HG03442 (cell line): ENCODE measurements at regions not wholly inside any gene's neighbourhood (a gene's known extent, or its start where the extent isn't known, plus 50 kb on each side); places are given as distances from the start of the nearest gene placed in this dataset.
"Not testable (repeated sequence)": the region's sequence is repeated elsewhere in the genome, so short reads cannot be mapped to it uniquely, and the experiment has no call there.

Experiments used
- ATAC-seq: cut with Tn5 transposase; IDR thresholded peaks from one replicate; pipeline ENCODE4 v1.9.1; 2021; ENCODE audit warnings: mild to moderate bottlenecking, moderate library complexity; ENCODE audit not compliant: unreplicated experiment

DNA sequence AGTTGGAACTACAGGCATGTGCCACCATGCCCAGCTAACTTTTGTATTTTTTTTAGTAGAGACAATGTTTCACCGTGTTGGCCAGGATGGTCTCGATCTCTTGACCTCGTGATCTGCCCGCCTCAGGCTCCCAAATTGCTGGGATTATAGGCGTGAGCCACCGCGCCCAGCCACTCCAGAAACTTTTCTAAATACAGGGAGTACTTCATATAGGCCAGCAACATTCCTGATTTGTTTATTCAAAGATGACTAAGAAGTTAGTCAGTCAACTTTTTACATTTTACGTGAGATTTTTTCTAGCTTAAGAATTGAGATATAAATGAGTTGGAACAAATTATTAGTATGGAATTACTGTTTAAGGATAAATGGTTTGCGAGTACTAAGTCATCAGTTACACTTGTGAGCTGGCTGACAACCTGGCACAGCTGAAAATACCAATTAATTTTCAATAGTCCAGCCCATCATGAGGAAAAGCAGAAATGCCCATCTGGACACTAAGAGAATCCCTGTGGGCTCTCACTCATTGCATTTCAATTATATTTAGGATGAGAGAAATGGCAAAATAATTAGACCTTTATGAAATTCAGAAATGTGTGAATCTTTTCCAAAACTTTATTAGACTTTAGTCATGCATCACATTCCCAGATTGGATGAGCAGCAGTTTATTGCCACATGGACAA, 430.8 kb upstream of the SPATA31A3 start:
- not testable (repeated sequence) for ATAC-seq

DNA sequence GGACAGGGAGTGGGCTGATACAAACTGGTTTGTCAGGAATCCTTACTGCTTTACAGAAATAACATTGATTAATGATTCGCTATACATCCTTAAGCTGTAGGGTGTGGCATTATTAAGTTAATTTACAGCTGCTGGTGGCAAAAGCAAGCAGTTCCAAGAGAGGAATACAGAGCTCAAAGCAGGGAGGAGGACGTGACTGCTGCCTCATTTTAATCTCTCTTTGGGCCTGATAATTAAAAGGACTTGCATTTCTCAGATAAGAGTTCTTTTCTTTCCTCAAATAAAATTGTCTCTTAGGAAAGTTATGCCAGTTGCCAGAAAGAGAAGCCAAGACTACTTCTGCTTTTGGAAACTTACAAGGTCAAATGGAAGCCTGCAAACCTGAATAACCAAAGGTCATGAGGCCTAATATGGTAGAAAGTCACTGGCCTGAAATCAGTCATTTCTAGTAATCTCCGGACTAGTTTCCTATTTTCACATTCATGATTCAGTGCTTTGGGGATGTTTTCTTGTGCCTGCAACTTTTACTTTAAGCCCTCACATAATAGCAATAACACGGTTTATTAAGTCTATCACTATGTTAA, 426.2 kb upstream of the SPATA31A3 start:
- not testable (repeated sequence) for ATAC-seq

DNA sequence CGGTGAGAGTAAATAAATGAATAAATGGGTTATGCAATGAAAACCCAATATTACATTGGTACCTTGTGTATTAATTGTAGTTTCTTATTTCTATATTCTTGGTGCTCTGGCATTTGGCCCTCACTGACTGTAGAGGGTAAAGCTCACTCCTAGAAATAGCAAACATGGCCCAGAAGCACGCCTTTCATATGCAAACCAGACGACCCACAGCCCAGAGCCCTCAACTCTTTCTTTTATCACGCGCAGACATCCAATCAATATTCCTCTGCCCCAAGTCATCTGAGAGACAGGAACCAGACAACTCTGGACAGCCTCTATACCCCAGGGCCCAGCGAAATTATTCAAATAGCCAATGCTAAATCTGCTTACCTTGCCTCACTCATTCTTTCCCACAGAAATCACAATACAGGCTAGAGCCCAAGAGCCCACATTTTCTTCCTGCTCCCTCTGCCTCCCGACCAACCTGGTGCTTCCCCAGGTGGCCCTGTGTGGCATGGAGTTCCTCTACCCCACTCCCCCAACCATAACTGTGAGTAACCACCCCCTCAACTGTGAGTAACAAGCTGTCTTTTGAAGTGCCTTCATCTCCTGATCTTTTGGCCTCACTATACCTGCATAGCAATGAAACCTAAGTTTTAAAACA, 425.1 kb upstream of the SPATA31A3 start:
- ATAC-seq: not testable (repeated sequence)

DNA sequence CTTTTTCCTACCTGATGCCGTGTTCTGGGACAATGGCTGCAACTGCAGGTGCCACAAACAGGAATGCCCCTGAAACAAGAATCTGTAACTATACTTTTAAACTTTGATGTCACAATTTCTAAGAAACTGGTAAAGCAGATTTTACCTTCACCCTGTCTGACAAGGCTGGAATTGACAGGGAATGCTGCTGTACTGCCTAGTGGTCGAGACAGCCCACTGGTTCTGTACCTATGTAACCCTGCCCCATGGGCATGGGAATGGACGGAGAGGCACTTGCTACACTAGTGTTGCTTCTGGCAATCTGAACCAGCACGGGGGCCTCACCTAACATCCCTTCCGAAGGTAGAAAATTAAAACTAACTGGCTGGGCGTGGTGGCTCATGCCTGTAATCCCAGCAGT, 424.3 kb upstream of the SPATA31A3 start:
- ATAC-seq: not testable (repeated sequence)

DNA sequence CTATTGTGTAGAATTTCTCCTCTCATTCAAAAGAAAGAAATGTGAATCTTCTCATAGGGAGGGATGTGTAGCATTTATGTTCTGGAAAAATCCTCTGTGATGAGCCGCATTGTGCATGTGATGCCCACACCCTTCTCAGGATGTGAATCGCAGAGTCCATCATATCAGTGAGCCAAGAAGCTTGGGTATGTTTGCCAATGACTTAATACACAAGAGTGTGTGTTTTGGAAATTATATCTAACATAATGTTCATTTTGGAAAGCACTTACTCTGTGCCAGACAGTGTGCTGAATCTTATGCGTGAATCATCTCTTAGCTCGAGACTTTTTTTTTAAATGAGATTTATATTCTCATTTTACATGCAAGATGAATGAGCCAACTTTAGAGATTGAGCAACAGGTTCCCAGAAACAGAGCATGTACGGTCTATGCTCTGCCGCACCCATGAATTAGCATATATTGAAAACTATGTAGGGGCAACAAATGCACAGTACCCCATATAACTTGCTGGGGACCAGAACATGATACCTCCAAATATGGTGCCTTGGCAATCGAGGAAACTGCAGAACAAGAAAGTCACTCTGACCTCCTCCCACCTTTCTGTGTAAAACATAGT, 418.4 kb upstream of the SPATA31A3 start:
- not testable (repeated sequence) for ATAC-seq

DNA sequence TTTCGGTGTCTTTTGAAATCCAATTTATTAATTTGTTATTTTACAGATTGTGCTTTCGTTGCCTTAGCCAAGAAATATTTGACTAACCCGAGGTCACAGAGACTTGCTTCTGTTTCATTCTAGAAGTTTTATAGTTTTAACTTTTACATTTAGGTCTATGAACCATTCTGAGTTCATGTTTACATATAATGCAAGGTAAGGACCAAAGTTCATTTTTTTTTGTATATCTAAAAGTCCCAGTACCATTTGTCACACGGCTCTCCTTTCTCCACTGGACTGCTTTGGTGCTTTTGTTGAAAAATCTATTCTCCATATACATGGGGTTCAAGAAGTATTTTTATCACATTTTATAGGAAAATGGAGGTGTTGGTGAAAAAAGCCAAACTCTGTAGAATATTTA, 411.4 kb upstream of the SPATA31A3 start:
- not testable (repeated sequence) for ATAC-seq

DNA sequence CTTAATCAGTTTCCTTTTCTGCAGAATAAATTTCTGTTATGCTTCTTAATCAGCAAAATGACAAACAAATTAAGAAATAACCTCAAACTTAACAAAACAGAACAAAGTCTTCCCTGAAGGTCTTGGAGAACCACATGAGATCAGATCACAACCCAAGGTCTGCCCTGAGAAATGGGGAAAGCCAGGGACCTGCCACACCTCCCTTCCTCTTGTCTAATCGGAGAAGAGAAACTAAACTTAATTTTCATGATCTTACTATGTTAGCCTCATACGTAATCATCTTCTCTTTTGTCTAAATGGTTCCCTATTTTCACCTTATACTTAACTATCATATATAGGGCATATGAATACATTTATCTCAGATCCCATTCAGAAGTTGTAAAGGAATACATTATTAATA, 405.4 kb upstream of the SPATA31A3 start:
- not testable (repeated sequence) for ATAC-seq

DNA sequence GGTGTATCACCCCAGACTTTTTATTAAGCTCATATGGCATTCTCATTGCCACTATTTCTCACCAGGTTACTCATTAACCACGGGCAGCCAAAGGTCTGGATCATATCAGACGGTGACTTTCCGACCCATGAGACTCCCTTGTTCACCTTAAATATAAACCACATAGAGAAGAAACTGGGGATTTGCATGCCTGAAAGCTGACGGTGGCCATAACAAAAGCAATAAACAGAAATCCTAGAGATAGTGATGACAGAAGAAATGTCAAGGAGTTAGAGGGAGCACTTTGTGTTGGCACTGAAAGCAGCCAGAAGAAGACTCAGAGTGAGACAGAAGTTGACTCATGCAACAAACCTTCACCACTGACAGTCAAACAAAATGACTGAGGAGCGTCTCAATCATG, 402.4 kb upstream of the SPATA31A3 start:
- ATAC-seq: not testable (repeated sequence)

DNA sequence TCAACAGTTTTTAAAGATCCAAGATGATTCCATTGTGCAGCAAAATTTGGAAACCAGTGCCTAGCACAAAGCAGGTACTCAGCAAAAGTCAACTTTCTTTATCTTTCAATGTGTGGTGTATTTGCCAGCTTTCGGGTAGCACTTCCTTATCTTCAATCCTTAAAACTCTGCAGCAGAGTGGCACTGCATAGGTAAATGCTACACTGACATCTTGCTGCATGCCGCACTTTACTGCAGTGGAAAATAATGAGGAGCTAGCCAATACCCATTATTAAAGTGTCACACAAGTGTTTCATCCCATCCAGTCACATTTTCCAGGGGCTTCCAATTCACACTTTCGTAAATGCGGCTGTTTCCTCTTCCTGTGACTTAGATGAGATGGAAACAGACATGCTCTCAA, 401.7 kb upstream of the SPATA31A3 start:
- not testable (repeated sequence) for ATAC-seq

DNA sequence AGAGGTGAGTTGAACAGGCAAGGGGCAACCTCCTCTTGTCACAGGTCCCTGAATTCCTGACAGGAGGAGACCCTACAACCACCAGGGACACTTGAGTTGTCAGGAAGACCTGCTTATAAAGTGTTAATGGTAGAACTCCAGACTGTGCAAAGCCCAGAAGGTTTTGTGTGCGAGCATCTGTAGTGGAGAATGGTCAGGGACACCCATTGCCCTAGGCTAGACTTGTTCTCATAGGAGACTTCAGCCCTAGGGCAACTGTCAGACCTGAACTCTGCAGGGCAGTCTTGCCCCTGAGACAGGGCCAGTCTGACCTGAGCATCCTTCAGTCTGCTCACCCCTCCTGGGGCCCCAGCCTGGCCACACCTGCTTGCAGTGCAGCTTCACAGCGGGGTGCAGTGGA, 377.3 kb upstream of the SPATA31A3 start:
- not testable (repeated sequence) for ATAC-seq

DNA sequence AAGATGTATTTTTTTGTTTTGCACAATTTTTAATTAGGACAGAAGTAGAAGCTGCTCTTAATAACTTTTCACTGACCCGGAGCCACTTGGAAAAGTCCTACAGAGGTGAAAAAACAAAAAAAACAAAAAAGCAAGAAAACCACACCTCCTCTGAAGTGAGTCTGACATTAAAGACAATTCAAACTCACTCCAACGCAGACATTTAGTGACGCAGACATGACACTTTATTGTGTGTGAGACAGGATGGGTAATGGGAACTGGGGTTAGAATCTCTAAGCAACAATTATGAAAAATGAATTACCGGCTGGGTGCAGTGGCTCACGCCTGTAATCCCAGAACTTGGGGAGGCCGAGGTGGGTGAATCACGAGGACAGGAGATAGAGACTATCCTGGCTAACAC, 370.0 kb upstream of the SPATA31A3 start:
- not testable (repeated sequence) for ATAC-seq

DNA sequence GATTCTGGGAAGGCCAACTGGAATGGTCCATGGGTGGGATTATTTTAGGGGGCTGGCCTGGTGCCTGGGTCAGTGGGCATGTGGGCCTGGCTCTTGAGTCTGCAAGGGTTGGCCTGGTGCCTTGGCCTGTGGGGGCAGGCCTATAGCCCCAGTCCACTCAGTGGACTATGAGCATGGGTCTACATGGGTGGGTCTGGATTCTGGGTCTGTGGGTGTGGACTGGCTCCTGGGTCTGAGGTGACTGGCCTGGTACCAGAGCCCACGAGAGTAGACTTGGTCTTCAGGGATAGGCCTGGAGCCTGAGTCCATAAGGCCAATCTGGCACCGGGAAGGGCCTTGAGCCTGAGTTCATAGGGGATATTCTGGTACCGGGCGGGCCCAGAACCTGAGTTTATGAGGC, 361.6 kb upstream of the SPATA31A3 start:
- ATAC-seq: not testable (repeated sequence)

DNA sequence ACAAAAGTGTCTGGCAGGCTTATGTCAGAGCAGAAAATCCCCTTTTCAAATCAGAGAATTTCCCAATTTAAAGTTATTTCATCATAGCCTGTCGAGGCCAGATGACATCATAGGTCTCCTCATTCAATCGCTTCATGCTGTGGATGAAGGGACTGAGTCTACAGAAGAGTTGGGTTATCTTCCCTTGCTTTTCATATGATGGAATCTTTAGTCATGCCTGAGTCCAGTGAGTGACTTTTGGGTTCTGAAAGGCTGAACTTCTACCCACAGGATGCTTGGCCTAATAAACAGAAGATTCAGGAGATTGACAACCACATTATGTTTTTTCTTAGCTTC, 357.0 kb upstream of the SPATA31A3 start:
- ATAC-seq: not testable (repeated sequence)

DNA sequence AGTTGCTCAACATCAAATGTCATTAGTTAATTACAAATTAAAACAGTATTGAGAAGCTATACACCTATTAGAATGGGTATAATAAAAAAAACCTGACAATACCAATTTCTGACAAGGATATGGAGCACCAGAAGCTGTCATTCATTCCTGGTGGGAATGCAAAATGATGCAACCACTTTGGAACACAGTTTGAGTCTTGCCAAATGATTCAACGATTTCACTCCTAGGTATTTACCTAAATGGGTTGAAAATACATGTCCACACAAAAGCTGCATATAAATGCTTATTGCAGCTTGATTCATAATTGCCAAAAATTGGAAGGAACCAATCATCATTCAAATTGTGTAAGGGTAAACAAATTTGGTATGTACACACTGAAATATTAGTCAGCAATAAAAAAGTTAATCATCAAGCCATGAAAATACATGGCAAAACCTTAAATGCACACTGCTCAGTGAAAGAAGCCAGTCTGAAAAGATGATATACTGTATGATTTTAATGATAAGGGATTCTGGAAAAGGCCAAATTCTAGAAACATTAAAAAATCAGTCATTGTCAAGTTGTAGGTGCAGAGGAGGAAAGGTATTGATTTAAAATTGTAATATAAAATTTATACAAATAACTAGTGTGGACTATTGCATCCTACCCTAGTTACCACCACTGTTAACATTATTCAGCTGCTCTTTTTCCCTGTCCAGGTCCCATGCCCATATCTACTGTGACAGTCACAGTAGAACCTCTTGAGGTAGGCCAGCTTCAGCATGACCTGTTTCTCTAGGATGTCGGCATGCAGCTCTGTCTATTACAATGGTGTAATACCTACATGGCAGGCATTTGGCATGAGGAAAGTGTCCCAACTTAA, 356.4 kb upstream of the SPATA31A3 start:
- ATAC-seq: not testable (repeated sequence)

DNA sequence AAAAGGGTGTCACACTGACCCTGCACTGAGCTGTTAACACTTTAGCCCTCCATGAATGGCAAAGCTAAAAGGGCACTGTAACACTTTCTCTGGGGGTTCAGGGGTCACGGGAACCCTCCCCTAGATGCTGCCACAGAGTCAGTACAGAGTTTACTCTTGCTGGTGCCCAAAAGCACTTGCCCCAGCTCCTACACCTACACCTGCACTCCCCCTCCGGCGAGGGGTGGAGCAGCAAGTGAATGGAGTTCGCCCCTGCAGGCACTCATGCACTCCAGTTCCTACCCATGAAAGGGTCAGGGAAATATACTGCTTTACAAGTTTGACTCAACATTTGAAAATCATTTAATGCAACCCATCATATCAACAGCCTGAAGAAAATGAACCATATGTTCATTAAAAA, 355.7 kb upstream of the SPATA31A3 start:
- ATAC-seq: not testable (repeated sequence)

DNA sequence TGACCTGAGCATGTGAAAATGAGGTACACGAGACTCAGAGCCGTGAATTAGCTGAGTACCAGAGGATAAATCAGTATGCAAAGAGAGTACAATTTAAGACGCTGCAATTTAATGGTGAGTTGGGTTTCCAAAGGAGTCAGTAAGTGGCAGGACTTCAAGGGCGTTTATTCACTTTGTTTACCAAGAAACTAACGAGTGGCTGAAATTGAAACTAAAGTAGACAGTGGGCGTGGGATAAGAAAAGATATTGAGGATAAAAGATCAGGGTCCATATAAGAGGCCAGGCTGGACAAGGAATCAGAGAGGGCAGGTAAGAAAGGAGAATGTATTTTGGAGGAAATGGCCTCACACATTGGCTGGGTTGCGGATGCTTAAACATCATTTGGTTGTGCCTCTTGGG, 346.9 kb upstream of the SPATA31A3 start:
- ATAC-seq: not testable (repeated sequence)

DNA sequence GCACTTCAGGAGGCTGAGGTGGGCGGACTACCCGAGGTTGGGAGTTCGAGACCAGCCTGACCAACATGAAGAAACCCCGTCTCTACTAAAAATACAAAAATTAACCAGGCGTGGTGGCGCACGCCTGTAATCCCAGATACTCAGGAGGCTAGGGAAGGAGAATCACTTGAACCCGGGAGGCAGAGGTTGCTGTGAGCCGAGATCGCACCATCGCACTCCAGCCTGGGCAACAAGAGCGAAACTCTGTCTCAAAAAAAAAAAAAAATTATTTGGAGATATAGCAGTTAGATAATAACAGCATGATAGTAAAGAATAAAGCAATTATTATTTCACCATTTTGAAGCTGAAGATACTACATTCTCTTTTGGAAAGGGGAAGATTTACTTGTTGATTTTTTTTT, 345.9 kb upstream of the SPATA31A3 start:
- not testable (repeated sequence) for ATAC-seq

DNA sequence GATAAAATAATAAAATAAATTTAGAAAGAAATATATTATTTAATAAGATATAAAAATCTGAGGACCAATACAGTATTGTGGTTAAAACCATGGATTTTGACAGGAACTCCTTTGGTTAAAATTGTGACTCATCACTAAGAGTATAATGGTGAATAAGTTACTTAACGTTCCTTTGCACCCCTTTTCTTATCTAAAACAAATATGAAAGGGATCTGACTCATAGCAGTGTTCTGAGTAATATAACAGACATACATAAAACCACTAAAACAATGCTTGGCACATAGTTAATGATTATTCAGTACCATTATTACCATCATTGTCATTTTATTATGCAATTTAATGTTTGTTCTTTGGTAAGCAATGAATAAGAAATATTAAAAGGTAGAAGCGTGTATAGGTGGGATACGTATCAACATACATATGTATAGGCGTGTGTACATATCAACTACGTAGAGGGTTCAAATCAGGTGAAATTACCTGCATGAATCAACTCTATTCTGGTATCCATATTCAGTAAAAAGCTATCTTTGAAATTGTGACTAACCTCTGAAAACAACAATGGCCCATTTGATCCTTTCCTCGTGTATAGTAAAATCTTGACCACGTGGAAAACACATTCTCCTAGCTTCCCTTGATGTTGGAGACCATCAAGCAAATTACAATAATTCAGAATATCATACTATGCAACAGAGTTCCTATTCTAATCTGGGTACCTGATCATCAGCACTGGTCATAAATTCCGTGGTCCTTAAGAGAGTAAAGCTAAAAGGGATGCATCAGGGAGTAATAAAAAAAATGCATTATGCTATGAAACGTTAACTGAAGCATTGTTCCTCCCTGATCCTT, 342.6 kb upstream of the SPATA31A3 start:
- ATAC-seq: not testable (repeated sequence)

DNA sequence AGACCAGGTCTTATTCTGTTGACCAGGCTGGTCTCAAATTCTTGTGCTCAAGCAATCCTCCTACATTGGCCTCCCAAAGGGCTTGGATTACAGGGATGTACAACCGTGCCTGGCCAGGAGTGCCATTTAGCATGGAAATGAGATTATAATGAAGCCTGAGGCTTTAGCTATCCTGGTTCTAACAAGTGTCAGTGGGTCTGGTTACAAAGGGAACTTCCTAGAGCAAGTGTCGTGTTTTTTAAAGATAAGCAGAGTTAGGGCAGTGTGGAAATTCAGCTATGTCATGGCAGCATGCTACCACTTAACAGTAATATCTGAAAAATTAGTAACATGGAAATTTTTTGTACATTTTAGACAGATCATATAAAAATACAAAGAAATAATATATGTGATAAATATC, 339.3 kb upstream of the SPATA31A3 start:
- ATAC-seq: not testable (repeated sequence)

DNA sequence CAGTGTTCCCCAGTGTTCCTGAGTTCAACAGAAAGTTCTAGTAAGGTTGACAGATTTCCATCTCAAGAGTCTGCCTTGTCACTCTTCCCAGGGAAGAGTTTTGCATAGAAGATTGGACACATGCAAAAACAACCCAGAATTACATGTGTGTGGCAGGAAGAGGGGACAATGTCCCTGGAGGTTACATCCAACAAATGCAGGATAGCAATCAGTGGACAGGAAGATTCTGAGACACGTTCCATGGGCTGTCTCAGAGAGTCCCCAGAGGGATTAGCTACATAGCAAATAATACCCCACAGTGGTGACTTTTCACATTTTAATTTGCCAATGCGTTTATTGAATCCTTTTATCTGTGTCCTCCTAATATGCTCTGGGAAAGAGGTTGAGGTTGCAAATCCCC, 321.1 kb upstream of the SPATA31A3 start:
- ATAC-seq: not testable (repeated sequence)
